ENCODE measurements at regions not wholly inside any gene's neighbourhood (a gene's known extent, or its start where the extent isn't known, plus 50 kb on each side); places are given as distances from the start of the nearest gene placed in this dataset.

DNA sequence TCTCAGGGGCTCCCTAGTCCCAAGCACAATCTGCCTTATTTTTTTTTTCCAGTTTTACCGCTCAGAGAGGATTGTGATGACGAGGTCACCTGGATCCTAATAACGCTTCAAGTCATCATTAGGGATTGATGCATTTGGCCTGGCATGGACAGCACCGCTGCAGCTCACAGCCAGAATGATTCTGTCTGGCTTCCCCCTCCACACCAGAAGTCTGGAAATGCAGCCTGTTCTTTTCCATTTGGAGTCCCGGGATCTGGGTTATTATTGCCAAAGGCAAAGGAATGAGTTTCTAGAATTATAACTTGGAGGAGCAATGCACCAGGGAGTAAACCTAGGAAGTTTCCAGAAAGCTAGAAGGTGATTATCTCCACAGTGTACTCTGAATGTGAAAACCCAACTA, 81.1 kb upstream of the TAF1B start:
- peaks cover 3 to 5% of the 10 kb centered on the region in 2 donors for H3K4me1 ChIP-seq
- TF ChIP-seq, protein P1, sequence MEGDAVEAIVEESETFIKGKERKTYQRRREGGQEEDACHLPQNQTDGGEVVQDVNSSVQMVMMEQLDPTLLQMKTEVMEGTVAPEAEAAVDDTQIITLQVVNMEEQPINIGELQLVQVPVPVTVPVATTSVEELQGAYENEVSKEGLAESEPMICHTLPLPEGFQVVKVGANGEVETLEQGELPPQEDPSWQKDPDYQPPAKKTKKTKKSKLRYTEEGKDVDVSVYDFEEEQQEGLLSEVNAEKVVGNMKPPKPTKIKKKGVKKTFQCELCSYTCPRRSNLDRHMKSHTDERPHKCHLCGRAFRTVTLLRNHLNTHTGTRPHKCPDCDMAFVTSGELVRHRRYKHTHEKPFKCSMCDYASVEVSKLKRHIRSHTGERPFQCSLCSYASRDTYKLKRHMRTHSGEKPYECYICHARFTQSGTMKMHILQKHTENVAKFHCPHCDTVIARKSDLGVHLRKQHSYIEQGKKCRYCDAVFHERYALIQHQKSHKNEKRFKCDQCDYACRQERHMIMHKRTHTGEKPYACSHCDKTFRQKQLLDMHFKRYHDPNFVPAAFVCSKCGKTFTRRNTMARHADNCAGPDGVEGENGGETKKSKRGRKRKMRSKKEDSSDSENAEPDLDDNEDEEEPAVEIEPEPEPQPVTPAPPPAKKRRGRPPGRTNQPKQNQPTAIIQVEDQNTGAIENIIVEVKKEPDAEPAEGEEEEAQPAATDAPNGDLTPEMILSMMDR (IDR thresholded peaks at IDR 0.05), result no peak
- no peak overlapping the region for H3K27ac ChIP-seq
- no peaks in the 10 kb centered on the region for H3K9me3 ChIP-seq
- no peak overlapping the region for H3K4me3 ChIP-seq
- no peaks in the 10 kb centered on the region for H3K36me3 ChIP-seq
- DNase-seq (no peak), ATAC-seq (no peak)
- H3K27me3 ChIP-seq, result peaks cover 0 to 14% of the 10 kb centered on the region in 2 donors
- intact Hi-C loops (cut with DNase I), result no loop called here

DNA sequence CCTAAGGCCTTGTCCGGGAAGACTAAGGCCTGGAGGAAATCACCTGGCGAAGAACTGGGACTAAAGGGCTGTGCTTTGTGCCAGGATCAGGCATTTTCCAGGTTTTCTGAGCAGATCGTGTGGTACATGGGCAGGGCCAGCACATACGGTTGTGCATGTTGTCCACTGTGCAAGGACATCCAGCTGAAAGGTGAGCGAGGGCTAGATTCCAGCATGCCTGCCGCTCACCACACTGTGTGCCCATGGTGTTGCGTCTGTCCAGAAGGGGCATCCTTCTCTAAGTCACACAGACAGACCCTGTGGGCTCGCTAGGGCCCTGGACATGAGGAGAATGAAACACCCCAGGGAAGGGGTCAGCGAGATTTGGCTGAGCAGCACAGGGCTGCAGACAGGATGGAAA, 80.3 kb upstream of the TAF1B start:
- ATAC-seq (no peak), DNase-seq (no peak)
- peaks cover 0 to 6% of the 10 kb centered on the region in 2 donors for H3K27me3 ChIP-seq
- H3K4me1 ChIP-seq, result peaks cover 0 to 3% of the 10 kb centered on the region in 2 donors
- TF ChIP-seq, protein P1 (IDR thresholded peaks at IDR 0.05), result no peak
- no peak overlapping the region for H3K27ac ChIP-seq
- no peaks in the 10 kb centered on the region for H3K36me3 ChIP-seq
- H3K4me3 ChIP-seq, result no peak overlapping the region
- H3K9me3 ChIP-seq, result no peaks in the 10 kb centered on the region
- intact Hi-C loops (cut with DNase I), result no loop called here

DNA sequence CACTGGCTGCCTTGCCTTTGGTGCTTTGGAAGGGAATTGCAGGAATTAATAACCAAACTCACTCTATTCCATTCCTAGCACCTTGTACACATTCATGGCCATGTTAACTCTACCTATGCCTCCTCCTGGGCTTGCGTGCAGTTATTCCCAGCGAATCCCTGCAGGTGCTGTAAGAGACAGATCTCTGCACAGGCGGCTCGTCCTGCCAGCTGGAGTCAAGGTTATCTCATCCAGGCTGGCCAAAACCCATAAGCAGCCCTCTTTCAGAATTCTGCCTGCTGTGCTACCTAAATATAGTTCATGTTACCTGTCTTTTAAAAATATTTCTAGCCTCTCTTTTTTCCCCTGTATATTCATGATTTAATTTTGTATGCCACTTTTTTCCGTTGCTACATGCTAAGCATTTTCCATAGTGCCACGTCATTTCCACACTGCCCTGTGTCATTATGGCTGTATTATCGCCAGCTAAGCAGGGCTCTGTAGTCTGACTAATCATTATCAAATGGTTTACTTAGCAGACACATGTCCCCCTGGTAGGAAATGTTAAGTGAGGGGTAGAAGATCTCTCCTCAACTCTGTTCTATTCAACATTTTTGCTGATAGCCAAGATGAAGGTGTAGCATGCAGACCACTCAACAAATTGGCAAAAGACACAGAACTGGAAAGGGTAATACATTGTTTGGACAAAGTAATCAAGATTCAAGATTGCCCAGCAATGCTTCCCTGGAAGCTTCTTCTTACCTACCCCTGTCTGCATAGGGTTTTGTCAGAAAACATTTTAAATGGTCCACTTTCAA, 79.7 kb upstream of the TAF1B start:
- intact Hi-C loops (cut with DNase I), result no loop called here
- Histone ChIP-seq H3K27me3 (no peaks in the 10 kb centered on the region), H3K36me3 (no peaks in the 10 kb centered on the region), H3K4me3 (no peak overlapping the region), H3K4me1 (peaks cover 0 to 3% of the 10 kb centered on the region in 2 donors), H3K27ac (no peak overlapping the region), H3K9me3 (no peaks in the 10 kb centered on the region)
- ATAC-seq, result no peak
- TF ChIP-seq, protein P1 (IDR thresholded peaks at IDR 0.05), result no peak
- no peak for DNase-seq

DNA sequence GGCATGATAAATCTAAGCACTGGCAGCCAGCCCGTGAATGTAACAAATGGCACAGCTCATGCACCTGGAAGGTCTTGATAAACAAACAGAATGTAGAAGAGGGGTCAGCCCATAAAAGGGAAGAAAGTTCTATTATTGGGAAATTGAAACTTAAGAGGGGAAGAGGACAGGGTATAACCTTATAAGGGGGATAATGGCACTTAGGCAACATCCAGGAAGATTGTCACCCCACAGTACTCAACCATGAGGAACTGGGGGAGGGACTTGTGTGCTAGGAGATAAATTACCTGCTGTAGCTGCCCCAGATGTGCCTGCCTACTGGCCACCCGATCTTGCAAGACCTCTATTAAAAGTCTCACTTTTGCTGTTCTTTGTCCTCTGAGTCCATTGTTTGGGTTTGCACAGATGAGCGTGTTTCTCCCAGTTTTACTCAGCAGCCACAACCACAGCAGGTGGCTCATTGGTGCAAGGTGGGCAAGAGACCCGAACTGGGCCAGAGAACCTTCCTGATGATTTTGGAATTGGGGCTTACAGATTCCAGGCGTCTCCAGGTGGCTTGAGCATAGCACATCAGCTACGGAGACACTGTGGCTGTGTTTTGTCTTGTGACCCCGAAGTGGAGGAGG, 79.0 kb upstream of the TAF1B start:
- peaks cover 0 to 3% of the 10 kb centered on the region in 2 donors for H3K4me1 ChIP-seq
- TF ChIP-seq, protein P1 (IDR thresholded peaks at IDR 0.05), result no peak
- intact Hi-C loops (cut with DNase I), result no loop called here
- H3K27ac ChIP-seq, result no peak overlapping the region
- no peak overlapping the region for H3K4me3 ChIP-seq
- no peak for DNase-seq
- no peaks in the 10 kb centered on the region for H3K27me3 ChIP-seq
- H3K9me3 ChIP-seq, result no peaks in the 10 kb centered on the region
- H3K36me3 ChIP-seq, result no peaks in the 10 kb centered on the region
- ATAC-seq, result no peak

Data from left lung (tissue), 4 donors.